ENCODE measurements at regions not wholly inside any gene's neighbourhood (a gene's known extent, or its start where the extent isn't known, plus 50 kb on each side); places are given as distances from the start of the nearest gene placed in this dataset.

DNA sequence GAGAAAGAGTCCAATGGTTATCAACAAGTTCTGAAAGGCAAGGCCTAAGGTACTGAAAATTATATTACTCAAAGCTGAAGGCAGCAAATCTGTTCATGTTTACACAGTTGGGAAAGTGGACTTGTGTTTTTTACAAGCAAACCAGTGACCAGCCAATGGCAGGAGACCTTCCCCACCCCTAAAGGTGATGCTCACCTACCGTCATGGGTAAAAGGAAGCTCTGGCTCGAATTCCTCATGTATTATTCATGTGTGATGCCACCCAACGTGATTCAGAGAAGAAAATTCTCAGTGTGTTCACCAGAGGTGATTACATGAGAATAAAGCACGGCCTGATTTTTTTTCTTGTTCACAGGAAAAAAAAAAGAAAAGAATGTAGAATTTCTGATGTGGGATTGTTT lies 1161.2 kb upstream of the SEL1L start:
- TF ChIP-seq, protein P1, sequence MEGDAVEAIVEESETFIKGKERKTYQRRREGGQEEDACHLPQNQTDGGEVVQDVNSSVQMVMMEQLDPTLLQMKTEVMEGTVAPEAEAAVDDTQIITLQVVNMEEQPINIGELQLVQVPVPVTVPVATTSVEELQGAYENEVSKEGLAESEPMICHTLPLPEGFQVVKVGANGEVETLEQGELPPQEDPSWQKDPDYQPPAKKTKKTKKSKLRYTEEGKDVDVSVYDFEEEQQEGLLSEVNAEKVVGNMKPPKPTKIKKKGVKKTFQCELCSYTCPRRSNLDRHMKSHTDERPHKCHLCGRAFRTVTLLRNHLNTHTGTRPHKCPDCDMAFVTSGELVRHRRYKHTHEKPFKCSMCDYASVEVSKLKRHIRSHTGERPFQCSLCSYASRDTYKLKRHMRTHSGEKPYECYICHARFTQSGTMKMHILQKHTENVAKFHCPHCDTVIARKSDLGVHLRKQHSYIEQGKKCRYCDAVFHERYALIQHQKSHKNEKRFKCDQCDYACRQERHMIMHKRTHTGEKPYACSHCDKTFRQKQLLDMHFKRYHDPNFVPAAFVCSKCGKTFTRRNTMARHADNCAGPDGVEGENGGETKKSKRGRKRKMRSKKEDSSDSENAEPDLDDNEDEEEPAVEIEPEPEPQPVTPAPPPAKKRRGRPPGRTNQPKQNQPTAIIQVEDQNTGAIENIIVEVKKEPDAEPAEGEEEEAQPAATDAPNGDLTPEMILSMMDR (IDR thresholded peaks at IDR 0.05; ENCODE audit: borderline replicate concordance, extremely low read depth, low read length, poor library complexity, severe bottlenecking), result no peak
- TF ChIP-seq EZH2 (IDR thresholded peaks at IDR 0.05; ENCODE audit: borderline replicate concordance, low read depth, low read length, severe bottlenecking), result no peak

Measured in DND-41 (cell line).